ENCODE measurements at regions not wholly inside any gene's neighbourhood (a gene's known extent, or its start where the extent isn't known, plus 50 kb on each side); places are given as distances from the start of the nearest gene placed in this dataset.

DNA sequence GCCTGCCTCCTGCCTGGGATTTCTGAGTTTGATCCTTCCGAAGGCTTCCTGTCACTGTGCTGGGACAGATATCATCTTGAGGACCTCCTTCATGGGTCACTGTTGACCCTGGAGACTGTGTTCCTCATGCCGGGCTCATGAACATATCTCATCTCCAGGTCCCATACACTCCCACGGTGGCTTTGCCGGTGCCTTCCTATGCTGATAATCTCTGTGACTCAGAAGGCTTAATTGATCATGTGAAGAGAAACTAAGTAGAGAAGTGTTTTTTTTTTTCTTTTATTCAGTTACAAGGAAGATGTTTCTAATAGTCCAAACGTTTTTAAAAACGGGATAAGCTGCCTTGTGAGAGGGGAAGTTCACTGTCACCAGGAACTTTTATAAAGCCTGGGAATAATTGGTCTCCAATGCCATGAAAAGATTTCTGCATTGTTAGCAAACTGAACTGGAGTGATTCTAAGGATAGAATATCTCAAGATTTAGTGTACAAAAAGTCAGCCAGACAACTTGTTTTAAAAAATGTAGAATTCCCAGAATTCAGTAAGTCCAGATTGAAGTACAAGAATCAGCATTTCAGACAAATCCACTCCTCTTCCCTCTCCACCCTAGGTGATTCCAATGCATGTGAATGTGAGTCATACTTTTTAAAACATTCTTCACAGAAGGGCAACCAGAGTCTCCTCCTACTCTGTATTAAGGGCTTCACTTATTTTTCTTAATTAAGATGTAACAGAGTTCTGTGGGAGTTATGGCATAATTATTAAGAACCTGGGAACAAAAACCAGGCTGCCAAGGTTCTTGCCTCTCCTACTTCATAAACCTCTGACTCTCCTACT lies 139.8 kb upstream of the LGR5 start:
- no peak overlapping the region for H3K4me3 ChIP-seq (ENCODE audit: low read depth, low read length)
- TF ChIP-seq, protein P1, sequence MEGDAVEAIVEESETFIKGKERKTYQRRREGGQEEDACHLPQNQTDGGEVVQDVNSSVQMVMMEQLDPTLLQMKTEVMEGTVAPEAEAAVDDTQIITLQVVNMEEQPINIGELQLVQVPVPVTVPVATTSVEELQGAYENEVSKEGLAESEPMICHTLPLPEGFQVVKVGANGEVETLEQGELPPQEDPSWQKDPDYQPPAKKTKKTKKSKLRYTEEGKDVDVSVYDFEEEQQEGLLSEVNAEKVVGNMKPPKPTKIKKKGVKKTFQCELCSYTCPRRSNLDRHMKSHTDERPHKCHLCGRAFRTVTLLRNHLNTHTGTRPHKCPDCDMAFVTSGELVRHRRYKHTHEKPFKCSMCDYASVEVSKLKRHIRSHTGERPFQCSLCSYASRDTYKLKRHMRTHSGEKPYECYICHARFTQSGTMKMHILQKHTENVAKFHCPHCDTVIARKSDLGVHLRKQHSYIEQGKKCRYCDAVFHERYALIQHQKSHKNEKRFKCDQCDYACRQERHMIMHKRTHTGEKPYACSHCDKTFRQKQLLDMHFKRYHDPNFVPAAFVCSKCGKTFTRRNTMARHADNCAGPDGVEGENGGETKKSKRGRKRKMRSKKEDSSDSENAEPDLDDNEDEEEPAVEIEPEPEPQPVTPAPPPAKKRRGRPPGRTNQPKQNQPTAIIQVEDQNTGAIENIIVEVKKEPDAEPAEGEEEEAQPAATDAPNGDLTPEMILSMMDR (IDR thresholded peaks at IDR 0.05; ENCODE audit: borderline replicate concordance, insufficient read depth, low read depth, low read length): no peak

DNA sequence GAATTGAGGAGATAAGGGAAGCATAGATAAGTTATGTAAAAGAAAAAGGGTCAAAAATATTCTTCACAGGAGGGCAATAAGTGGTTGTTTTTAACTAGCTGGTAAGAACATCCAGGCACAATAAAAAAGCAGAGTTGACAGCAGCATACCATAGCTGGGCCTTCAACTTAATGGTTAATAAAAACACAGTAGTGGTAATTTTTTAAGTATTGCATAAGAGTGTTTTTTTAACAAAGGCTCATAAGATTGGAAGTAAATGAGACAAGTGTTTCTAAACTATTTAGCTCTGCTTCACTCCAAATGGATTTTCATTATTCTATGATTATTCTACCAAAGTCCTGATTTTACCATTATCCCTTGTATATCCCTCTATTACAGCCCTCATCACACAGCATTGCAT lies 140.1 kb upstream of the TSPAN8 start:
- TF ChIP-seq, protein P1 (IDR thresholded peaks at IDR 0.05; ENCODE audit: borderline replicate concordance, insufficient read depth, low read depth, low read length): no peak
- H3K4me3 ChIP-seq (ENCODE audit: low read depth, low read length): no peak overlapping the region

DNA sequence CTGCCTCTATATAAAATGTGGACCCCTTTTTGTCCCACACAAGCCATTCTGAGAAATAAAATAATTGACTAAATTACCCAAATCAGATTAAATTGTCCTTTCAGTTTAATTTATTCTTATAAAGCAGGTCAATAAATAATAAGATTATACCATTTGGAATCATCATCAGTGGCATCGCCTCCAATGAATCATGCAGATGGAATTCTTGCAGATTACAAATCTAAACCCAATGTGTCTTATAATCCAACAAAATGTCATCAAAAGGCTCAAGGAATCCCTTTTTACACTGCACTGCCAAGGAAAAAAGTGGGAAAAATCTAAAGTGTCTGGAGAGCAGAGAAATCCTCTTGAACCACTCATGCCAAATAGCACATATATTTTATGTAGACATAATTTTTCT lies 138.2 kb upstream of the TSPAN8 start:
- H3K4me3 ChIP-seq (ENCODE audit: low read depth, low read length): no peak overlapping the region
- TF ChIP-seq, protein P1 (IDR thresholded peaks at IDR 0.05; ENCODE audit: borderline replicate concordance, insufficient read depth, low read depth, low read length): no peak

DNA sequence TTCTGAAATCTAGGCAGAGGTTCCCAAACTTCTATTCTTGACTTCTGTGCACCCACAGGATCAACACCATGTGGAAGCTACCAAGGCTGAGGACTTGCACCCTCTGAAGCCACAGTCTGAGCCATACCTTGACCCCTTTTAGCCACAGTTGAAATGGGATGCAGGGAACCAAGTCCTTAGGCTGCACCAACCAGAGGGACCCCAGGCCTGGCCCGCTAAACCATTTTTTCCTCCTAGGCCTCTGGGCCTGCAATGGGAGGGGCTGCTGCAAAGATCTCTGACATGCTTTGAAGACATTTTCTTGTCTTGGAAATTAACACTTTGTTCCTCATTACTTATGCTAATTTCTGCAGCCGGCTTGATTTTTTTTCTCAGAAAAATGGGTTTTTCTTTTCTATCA lies 133.9 kb upstream of the TSPAN8 start:
- TF ChIP-seq, protein P1 (IDR thresholded peaks at IDR 0.05; ENCODE audit: borderline replicate concordance, insufficient read depth, low read depth, low read length): no peak
- H3K4me3 ChIP-seq (ENCODE audit: low read depth, low read length): no peak overlapping the region

DNA sequence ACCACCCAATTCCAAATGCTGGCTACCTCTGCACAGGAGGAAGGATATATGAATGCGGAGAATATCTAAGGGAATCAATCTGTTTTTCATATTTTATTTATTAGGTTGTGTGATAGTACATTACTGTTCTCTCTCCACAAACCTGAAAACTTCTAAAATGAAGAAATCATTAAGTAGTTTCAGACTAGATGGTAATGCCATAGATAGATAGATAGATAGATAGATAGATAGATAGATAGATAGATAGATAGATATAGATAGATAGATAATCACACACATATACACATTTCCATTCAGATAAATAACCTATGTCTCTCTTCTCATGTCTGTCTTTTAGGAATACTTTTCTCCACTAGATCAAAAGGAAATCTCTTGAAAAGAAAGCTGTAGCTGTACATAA lies 126.1 kb upstream of the TSPAN8 start:
- TF ChIP-seq, protein P1 (IDR thresholded peaks at IDR 0.05; ENCODE audit: borderline replicate concordance, insufficient read depth, low read depth, low read length): no peak
- no peak overlapping the region for H3K4me3 ChIP-seq (ENCODE audit: low read depth, low read length)

DNA sequence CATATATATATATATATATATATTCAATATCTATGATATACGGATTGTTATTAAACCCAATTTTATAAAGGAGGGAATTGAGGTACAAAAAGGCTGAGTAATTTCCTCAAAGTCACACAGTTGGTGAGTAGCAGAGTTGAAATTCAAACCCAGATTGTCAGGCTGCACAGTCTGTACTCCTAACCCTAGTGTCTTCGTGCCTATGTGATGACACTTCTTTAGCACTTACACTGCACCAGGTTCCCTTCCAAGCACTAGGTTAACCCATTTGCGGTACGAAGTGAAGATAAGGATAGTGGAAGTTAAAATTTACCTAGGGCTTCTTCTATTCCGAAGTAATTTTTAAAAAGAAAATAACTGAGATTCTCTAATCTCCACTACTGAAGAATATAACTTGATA lies 125.1 kb upstream of the TSPAN8 start:
- H3K4me3 ChIP-seq (ENCODE audit: low read depth, low read length): no peak overlapping the region
- TF ChIP-seq, protein P1 (IDR thresholded peaks at IDR 0.05; ENCODE audit: borderline replicate concordance, insufficient read depth, low read depth, low read length): no peak

DNA sequence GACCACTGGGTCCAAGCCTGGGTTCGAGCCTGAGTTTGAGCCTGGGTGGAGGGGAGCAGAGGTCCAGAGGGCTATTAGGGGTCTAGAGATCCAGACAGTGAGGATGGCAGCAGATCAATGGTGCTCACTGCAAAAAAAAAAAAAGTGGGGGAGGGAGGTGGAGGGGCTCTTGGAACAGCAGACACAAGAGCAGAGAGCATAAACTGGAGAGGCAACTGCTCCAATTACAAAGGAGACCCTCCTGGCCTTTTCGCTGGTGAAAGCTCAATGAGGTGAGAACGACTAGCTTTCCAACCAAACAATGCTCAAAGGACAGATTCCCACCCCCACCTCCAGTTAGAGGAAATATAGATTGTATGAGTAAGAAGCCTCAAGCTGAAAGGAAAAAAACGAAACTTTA lies 124.2 kb upstream of the TSPAN8 start:
- TF ChIP-seq, protein P1 (IDR thresholded peaks at IDR 0.05; ENCODE audit: borderline replicate concordance, insufficient read depth, low read depth, low read length): no peak
- H3K4me3 ChIP-seq (ENCODE audit: low read depth, low read length): no peak overlapping the region
